ENCODE measurements at regions not wholly inside any gene's neighbourhood (a gene's known extent, or its start where the extent isn't known, plus 50 kb on each side); places are given as distances from the start of the nearest gene placed in this dataset.
"Not testable (repeated sequence)": the region's sequence is repeated elsewhere in the genome, so short reads cannot be mapped to it uniquely, and the experiment has no call there.

DNA sequence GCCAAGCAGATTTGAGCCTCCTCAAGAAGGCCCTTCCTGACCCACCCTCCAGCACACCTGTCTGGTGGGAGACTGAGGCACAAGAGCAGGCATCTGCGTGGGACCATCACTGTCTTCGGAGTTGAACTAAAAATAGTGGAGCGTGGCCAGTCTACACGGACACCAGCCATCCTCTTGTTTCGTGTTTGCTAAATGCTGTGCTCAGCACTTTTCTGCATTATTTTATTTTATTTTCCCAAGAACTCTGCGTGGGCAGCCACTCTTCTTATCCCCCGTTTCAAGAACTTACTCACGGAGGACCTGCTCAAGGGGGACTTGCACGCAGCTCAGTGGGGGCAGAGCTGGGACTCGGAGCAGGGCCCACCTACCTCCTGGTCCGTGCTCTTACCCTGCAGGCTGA, 60.8 kb downstream of the SOCS3 start:
- no peak for TF ChIP-seq EP300 (IDR thresholded peaks at IDR 0.05)
- TF ChIP-seq, protein P1, sequence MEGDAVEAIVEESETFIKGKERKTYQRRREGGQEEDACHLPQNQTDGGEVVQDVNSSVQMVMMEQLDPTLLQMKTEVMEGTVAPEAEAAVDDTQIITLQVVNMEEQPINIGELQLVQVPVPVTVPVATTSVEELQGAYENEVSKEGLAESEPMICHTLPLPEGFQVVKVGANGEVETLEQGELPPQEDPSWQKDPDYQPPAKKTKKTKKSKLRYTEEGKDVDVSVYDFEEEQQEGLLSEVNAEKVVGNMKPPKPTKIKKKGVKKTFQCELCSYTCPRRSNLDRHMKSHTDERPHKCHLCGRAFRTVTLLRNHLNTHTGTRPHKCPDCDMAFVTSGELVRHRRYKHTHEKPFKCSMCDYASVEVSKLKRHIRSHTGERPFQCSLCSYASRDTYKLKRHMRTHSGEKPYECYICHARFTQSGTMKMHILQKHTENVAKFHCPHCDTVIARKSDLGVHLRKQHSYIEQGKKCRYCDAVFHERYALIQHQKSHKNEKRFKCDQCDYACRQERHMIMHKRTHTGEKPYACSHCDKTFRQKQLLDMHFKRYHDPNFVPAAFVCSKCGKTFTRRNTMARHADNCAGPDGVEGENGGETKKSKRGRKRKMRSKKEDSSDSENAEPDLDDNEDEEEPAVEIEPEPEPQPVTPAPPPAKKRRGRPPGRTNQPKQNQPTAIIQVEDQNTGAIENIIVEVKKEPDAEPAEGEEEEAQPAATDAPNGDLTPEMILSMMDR (IDR thresholded peaks at IDR 0.05) = no peak
- no peak for TF ChIP-seq POLR2A (IDR thresholded peaks at IDR 0.05)
- H3K27ac ChIP-seq = no peak overlapping the region
- WGBS, 2 donors = 53 to 60% methylated on average over 11 of the region's 11 CpGs

DNA sequence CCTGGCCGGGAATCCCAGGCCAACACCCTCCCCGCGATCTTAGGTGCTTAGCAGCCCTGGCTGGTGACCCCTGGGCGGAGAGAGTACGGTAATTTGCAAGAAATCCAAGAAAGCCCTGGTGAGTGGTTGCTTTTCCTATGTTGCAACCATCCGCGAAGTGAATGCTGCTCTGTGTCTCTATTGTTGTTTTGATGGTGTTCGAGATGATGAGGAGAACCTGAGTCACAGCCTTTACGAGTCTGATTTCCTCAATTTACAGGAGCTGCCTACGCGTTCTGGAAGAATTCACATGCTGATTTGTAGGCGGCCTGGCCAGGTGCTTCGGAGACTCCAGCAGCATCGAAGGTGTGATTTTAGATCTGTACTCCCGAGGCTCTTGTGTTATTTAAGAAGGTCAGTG, 63.3 kb downstream of the TMEM235 start:
- Histone ChIP-seq H3K4me3 (no peak overlapping the region), H3K36me3 (no peaks in the 10 kb centered on the region), H3K27me3 (no peaks in the 10 kb centered on the region), H3K27ac (peak overlapping the region in 1 of 4 donors; percentile 54), H3K4me1 (peaks cover 0 to 13% (median 0%) of the 10 kb centered on the region in 4 donors), H3K9me3 (no peaks in the 10 kb centered on the region)
- DNase-seq (ENCODE audit: low spot score in 2 of 2) = no peak
- TF ChIP-seq POLR2A (IDR thresholded peaks at IDR 0.05) (no peak), EP300 (IDR thresholded peaks at IDR 0.05) (peak in 1 of 2 donors; percentile 55)
- TF ChIP-seq, protein P1 (IDR thresholded peaks at IDR 0.05) = no peak
- 66 to 73% methylated on average over 15 of the region's 15 CpGs for WGBS, 2 donors

More for the DNA sequence above, 60.8 kb downstream of the SOCS3 start:
- no peak for DNase-seq (ENCODE audit: low spot score in 2 of 2)
- H3K36me3 ChIP-seq = no peaks in the 10 kb centered on the region
- H3K4me3 ChIP-seq = no peak overlapping the region
- no peaks in the 10 kb centered on the region for H3K27me3 ChIP-seq
- peaks cover 0 to 8% (median 0%) of the 10 kb centered on the region in 4 donors for H3K4me1 ChIP-seq
- H3K9me3 ChIP-seq = no peaks in the 10 kb centered on the region

DNA sequence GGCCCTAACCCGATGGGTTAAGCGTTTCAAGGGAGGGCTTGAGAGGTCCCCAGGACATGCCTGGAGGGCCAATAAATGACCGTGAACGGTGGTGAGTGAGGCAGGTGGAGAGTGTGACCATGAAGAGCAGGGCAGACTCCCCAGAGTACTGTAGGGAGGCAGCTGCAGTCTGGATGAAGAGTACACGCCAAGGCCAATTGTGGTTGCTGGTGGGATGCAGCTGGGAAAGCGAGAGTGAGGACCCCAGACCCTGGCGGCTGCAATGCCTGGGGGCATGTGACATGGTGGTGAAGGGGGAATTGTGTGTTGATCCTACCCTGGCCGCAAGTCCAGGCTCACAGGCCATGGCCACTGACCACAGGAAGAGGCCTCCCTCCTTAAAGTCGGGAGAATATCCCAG, 62.9 kb downstream of the TMEM235 start:
- Histone ChIP-seq H3K27ac (peak overlapping the region in 1 of 4 donors; percentile 54), H3K4me1 (peaks cover 0 to 17% (median 0%) of the 10 kb centered on the region in 4 donors), H3K27me3 (no peaks in the 10 kb centered on the region), H3K9me3 (no peaks in the 10 kb centered on the region), H3K36me3 (no peaks in the 10 kb centered on the region), H3K4me3 (no peak overlapping the region)
- TF ChIP-seq POLR2A (IDR thresholded peaks at IDR 0.05) = no peak
- TF ChIP-seq, protein P1 (IDR thresholded peaks at IDR 0.05) = no peak
- TF ChIP-seq EP300 (IDR thresholded peaks at IDR 0.05) = no peak
- WGBS, 2 donors = 56 to 74% methylated on average over 7 to 8 of the region's 9 CpGs
- DNase-seq (ENCODE audit: low spot score in 2 of 2) = no peak

DNA sequence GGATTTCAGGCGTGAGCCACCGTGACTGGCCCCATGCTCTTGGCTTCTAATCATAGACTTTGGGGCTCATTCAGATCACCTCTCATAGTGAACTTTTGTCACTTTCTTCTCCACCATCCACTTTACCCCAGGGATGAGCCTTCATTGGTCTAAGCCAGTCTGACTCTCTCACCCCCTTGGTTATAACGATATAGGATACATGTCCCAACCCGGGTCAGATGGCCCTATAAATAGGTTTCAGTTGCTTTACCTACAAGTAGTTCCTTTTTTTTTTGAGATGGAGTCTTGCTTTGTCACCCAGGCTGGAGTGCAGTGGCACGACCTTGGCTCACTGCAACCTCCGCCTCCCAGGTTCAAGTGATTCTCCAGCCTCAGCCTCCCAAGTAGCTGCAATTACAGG, 61.7 kb downstream of the TMEM235 start:
- H3K36me3 ChIP-seq; H3K27ac ChIP-seq; H3K9me3 ChIP-seq; H3K27me3 ChIP-seq; H3K4me3 ChIP-seq; DNase-seq (ENCODE audit: low spot score in 2 of 2): not testable (repeated sequence)
- WGBS, 2 donors = 70 to 81% methylated on average over 6 of the region's 6 CpGs
- peaks cover 0 to 17% (median 0%) of the 10 kb centered on the region in 4 donors for H3K4me1 ChIP-seq

DNA sequence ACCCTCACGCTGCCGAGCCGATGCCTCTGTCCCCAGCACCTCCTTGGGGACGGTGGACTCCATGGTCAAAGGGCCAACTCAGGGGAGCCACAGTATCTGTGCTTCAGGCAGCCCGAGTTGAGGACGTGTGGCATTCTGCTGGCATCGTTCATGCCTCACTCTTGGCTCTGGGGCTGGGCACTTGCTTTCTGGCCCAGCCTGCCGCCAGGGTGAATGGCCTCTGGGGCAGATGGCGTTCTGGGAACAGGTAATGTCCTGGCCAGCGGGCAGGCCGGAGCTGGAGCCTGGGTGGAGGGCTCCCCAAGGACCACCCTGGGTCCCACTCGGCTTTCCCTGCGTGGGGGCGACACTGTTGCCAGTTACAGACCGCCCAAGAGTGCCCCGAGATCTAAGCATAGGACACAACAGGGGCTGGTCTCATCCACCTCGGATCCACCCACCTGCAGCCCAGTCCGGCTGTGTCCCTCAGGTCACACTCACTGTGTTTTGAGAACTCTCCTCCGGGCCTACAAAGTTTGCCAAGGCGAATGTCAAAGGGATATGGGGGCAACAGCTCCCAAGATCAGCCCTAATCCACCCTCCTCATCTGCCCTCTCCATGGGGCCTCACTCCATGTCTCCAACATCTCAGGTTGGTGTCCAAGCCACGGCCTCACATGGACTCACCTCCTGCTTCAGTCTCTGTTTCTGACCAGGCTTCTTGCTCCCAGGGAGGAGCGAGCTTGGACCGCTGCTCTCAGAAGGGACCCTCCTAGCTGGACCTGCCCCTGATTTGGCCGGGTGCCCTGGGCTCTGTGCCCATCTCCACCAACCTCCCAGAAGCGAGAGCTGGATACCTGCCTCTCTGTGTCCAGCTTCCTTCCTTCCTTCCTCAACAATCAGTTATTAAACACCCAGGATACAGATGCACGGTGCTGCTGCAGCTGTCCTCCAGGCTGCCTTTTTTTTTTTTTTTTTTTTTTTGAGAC, 60.8 kb downstream of the TMEM235 start:
- Histone ChIP-seq H3K27me3 (no peaks in the 10 kb centered on the region), H3K4me1 (peaks cover 0 to 17% (median 0%) of the 10 kb centered on the region in 4 donors), H3K36me3 (no peaks in the 10 kb centered on the region), H3K27ac (no peak overlapping the region), H3K4me3 (no peak overlapping the region), H3K9me3 (no peaks in the 10 kb centered on the region)
- DNase-seq (ENCODE audit: low spot score in 2 of 2) = no peak
- TF ChIP-seq EP300 (IDR thresholded peaks at IDR 0.05) = no peak
- no peak for TF ChIP-seq POLR2A (IDR thresholded peaks at IDR 0.05)
- TF ChIP-seq, protein P1 (IDR thresholded peaks at IDR 0.05) = no peak
- WGBS, 2 donors = 74 to 85% methylated on average over 21 to 25 of the region's 26 CpGs
